Renal cortex interstitium (tissue), 11 donors: ENCODE measurements at regions not wholly inside any gene's neighbourhood (a gene's known extent, or its start where the extent isn't known, plus 50 kb on each side); places are given as distances from the start of the nearest gene placed in this dataset.

Source experiments
- DNase-seq, 11 donors: peaks; one replicate each; pipeline ENCODE4 v3.0.0-alpha.2; 2013; ENCODE audit warnings: low read depth in 9 of 11, low spot score in 4 of 11; ENCODE audit errors: extremely low read depth in 1 of 11

- no peak for DNase-seq
These were observed 189.7 kb downstream of the BCAT1 start for GRCh38 chr12:24759155-24759554.

DNA sequence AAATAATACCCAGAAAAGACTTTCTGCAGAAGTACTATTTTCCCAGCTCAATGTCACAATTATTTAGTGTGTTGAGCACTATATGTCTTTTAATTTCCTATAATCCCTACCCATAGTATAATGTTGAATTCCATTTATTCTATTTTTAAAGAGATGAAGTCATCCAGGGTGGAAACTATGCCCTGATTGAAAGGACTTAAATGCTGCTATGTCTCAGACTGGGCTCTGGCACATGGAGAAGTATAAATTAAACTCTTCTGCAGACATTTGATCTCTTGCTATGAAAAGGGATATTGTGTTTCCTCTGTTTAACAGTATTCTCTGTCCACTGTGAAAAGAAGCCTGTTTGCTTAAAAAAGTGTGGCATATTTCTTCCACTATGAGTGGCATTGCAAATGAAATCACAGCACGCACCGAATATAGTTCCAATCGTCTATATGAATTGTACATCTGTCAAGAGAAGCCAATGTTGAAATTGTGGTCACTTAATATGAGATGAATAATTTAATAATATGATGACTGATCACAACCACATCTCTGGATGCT is 192.3 kb downstream of the BCAT1 start:
- no peak for DNase-seq

- DNase-seq, result no peak
These were observed 193.9 kb downstream of the BCAT1 start for GRCh38 chr12:24754690-24755638.

- no peak for DNase-seq
These were observed 196.0 kb downstream of the BCAT1 start for GRCh38 chr12:24752763-24753462.

GRCh38 chr12:24751181-24751580 is 197.7 kb downstream of the BCAT1 start:
- DNase-seq, result no peak

- no peak for DNase-seq
These were observed 198.6 kb downstream of the BCAT1 start for GRCh38 chr12:24750263-24750662.

DNA sequence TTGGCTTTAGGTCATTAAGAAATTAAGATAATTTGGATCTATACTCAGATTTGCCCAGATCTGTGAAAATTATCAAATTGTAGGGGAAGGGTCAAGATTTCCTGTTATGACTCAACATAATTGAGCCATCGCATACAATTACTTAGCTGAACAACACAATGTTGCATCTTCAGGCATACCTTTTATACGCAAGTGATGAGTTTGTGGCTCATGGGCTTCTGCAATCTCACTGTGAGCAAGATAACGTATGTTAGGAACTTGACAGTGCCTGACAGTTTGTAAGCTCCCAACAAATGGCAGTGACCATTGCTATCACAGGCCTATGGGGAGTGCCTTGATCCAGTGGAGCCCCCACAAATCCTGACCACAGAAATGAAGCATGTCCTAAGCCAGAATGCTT is 199.7 kb downstream of the BCAT1 start:
- DNase-seq, result no peak

GRCh38 chr12:24748326-24748725 is 200.6 kb downstream of the BCAT1 start:
- DNase-seq, result no peak

- DNase-seq, result no peak
These were observed 202.0 kb downstream of the BCAT1 start for GRCh38 chr12:24746864-24747263.

- DNase-seq, result no peak
These were observed 202.8 kb downstream of the BCAT1 start for GRCh38 chr12:24746006-24746671.

GRCh38 chr12:24743941-24744793 is 204.7 kb downstream of the BCAT1 start:
- DNase-seq, result no peak

DNA sequence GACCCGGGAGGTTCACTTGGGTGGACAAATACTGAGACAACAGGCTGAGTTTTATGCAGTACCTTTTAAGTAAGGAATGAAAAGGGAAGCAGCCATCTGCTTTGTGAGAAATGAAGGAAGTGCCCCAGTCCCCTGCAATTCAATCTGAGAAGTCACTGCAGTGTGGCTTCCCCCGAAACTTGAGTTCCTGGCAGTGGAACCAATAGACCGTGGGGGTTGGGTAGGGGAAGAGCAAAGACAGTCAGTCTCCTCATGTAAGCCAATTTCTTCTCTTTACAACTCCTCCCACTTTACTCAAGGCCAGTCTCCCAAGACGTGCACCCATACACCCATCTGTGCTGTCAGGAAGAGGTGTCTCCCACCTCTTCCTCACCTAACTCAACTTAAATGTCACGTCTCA is 206.5 kb downstream of the BCAT1 start:
- no peak for DNase-seq

- DNase-seq, result no peak
These were observed 207.7 kb downstream of the BCAT1 start for GRCh38 chr12:24741216-24741615.

DNA sequence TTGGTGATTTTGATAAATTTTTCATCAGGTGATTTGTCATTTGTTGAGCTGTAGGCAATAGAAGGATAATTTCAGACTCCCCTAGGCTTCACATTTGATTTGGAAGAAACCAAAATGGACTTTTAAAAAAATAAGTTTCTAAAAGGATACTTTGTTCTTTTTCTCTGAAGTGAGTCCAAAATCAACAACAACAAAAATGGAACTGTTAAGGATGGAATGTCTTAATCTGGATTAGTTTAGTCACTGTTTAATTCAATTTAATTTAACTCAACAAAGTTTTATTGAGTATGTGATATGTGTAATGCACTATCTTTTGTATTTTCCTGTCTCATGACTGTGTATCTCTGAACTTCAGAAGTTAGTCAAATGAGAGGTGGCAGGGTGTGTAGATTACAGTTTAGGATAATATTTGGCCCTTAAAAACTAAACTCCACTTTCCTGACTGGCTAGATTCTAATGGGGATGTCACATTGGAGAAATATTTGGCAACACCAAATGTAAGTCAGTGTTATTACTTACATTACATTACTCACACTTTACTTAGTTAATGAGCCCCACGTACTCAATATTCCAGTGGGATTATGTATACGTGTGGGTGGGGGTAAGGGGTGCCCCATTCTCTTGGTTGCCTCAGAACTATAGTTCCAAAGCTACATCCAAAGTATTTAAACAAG is 209.7 kb downstream of the BCAT1 start:
- DNase-seq, result no peak

GRCh38 chr12:24738441-24738840 is 210.5 kb downstream of the BCAT1 start:
- DNase-seq, result no peak

- DNase-seq, result no peak
These were observed 217.3 kb downstream of the BCAT1 start for GRCh38 chr12:24731596-24731995.

- DNase-seq, result no peak
These were observed 218.4 kb downstream of the BCAT1 start for GRCh38 chr12:24730489-24730896.

DNA sequence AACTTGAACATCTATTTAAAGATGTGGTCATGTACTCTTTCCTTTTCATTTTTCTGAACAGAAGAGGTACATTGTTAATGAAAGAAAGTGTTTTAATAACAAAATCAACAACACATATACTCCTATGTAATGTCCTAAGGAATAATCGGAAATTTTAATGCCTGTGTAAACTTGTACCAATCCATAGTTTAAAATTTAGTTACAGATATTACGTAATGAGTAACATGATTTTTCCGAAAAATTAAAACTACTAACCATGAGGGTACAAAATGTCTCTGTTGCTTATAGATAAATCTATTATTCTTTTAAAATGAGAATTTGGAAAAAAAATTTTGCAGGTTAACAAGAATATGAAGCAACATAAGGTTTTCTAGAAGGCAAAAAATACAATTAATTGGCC is 220.1 kb downstream of the BCAT1 start:
- DNase-seq, result no peak
